Ascending aorta (tissue), 2 donors: ENCODE measurements at regions not wholly inside any gene's neighbourhood (a gene's known extent, or its start where the extent isn't known, plus 50 kb on each side); places are given as distances from the start of the nearest gene placed in this dataset.

Source experiments
- DNase-seq, 2 donors: peaks; one replicate each; pipeline ENCODE4 v3.0.0-alpha.2; 2019; ENCODE audit warnings: low spot score in 2 of 2
- H3K27ac ChIP-seq, 2 donors: fragments of 200-600 bp; sonication (generic); one replicate each; pipeline ENCODE4 v1.5.1; 2016 to 2017; ENCODE audit warnings: mild to moderate bottlenecking in 1 of 2
- H3K27me3 ChIP-seq: fragments of 200-600 bp; sonication (generic); one replicate; pipeline ENCODE4 v1.5.1; 2017
- H3K36me3 ChIP-seq, 2 donors: fragments of 200-600 bp; sonication (generic); one replicate each; pipeline ENCODE4 v1.5.1; 2016
- H3K4me1 ChIP-seq, 2 donors: fragments of 200-600 bp; sonication (generic); one replicate each; pipeline ENCODE4 v1.5.1; 2016 to 2017; ENCODE audit warnings: mild to moderate bottlenecking in 1 of 2
- H3K4me3 ChIP-seq, 2 donors: fragments of 200-600 bp; sonication (generic); one replicate each; pipeline ENCODE4 v1.5.1; 2016 to 2017; ENCODE audit warnings: mild to moderate bottlenecking in 1 of 2
- H3K9me3 ChIP-seq, 2 donors: fragments of 200-600 bp; sonication (generic); one replicate each; pipeline ENCODE4 v1.5.1; 2016
- intact Hi-C: fragments of 100-400 bp; cut with DNase I; formaldehyde crosslinking; loops from one replicate; pipeline ENCODE4 v1.15.1; 2023
- TF ChIP-seq, protein P1 (sequence below), 3 experiments: fragments of 200-600 bp in 2 of 3; fragments of 450-650 bp in 1 of 3; sonication (generic) in 2 of 3; IDR thresholded peaks; one replicate each; pipeline ENCODE4 v1.5.1; 2016 to 2019; ENCODE audit warnings: antibody characterized with exemption in 3 of 3, mild to moderate bottlenecking in 1 of 3, moderate library complexity in 1 of 3

DNA sequence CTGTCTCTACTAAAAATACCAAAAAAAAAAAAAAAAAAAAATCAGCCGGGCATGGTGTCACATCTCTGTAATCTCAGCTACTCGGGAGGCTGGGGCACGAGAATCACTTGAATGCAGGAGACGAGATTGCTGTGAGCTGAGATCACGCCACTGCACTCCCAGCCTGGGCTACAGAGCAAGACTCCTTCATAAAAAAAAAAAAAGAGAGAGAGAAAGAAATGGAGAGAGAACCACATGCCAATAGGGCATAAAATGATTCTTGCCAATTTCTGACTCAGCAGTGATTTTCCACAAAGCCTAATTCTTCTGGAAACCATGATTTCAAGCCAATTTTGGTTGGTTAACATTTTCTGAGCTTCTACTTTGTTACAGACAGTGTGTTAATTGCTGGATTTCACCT is 250.4 kb upstream of the SEL1L start:
- Histone ChIP-seq H3K27me3 (no peaks in the 10 kb centered on the region), H3K4me3 (no peak overlapping the region), H3K27ac (peak overlapping the region in 1 of 2 donors; percentile 41), H3K4me1 (no peaks in the 10 kb centered on the region), H3K9me3 (no peaks in the 10 kb centered on the region), H3K36me3 (no peaks in the 10 kb centered on the region)
- intact Hi-C loops = loop anchor here (10.0 kb wide), 1 partner anchor 581 kb away; no protein-coding TSS in a partner anchor
- peak; percentile 25 to 81 for DNase-seq
- TF ChIP-seq, protein P1, sequence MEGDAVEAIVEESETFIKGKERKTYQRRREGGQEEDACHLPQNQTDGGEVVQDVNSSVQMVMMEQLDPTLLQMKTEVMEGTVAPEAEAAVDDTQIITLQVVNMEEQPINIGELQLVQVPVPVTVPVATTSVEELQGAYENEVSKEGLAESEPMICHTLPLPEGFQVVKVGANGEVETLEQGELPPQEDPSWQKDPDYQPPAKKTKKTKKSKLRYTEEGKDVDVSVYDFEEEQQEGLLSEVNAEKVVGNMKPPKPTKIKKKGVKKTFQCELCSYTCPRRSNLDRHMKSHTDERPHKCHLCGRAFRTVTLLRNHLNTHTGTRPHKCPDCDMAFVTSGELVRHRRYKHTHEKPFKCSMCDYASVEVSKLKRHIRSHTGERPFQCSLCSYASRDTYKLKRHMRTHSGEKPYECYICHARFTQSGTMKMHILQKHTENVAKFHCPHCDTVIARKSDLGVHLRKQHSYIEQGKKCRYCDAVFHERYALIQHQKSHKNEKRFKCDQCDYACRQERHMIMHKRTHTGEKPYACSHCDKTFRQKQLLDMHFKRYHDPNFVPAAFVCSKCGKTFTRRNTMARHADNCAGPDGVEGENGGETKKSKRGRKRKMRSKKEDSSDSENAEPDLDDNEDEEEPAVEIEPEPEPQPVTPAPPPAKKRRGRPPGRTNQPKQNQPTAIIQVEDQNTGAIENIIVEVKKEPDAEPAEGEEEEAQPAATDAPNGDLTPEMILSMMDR (IDR thresholded peaks at IDR 0.05) = no peak

DNA sequence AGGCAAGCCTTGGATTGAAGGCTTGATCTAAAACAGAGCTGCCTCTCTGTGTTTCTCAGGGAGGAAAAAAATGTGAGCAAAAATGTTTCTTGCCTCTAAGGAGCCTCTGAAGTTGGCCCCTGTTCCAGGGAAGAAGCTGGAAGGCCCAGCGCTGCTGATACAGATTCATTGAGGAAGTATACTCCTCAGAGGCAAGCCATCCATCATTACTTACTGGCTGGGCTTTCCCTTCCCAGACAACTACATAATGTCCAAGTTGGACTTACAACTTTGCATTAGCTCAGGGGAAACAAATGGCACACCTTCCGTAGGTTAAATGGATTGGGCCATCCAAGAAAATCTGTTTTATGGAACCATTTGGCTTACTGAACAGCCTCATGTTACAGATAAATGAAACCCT is 263.7 kb upstream of the SEL1L start:
- Histone ChIP-seq H3K9me3 (no peaks in the 10 kb centered on the region), H3K4me3 (no peak overlapping the region), H3K4me1 (no peaks in the 10 kb centered on the region), H3K36me3 (no peaks in the 10 kb centered on the region), H3K27me3 (no peaks in the 10 kb centered on the region), H3K27ac (no peak overlapping the region)
- TF ChIP-seq, protein P1 (IDR thresholded peaks at IDR 0.05) = no peak
- intact Hi-C loops = no loop called here
- DNase-seq = no peak

DNA sequence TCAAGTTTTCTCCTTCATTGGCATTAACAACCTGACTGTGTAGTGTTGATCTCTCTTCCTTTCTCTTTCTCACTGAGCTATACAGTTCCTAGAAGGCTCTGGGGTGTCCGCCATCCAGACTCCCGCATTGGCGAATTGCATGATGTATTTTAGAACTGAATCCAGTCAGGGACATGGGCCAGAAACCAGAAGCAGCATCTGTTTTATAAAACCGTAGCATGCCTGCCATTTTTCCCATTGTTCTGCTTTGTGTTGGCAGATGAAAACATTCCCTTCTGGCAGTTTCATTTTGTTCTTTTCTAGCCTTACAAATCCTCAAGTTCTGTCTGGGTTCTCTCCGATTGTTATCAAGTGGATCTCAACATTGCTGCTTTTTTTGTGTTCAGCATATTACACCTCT is 268.3 kb upstream of the SEL1L start:
- Histone ChIP-seq H3K4me1 (peaks cover 0 to 3% of the 10 kb centered on the region in 2 donors), H3K9me3 (no peaks in the 10 kb centered on the region), H3K36me3 (no peaks in the 10 kb centered on the region), H3K4me3 (peak overlapping the region in 1 of 2 donors; percentile 35), H3K27me3 (no peaks in the 10 kb centered on the region), H3K27ac (peak overlapping the region; percentile 4 to 12)
- DNase-seq = no peak
- intact Hi-C loops = no loop called here
- TF ChIP-seq, protein P1 (IDR thresholded peaks at IDR 0.05) = no peak

DNA sequence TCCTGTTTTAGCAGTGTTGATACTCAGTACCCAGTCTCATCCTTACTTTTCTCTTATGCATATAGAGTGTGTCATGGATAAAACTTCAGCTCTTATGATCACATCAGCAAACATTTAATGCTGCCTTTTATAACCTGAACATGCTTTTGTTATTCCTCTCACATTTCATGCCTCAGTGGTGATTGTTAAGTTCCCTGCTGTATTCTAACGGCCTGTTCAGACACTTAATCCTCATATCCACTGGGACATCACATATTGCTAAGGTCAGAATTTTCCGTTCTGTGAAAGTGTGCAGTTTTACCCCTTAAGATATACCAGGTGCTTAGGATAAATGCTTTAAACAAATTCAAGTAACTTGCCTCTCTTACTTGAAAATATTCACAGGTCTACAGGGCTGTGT is 268.7 kb upstream of the SEL1L start:
- Histone ChIP-seq H3K4me1 (peaks cover 0 to 3% of the 10 kb centered on the region in 2 donors), H3K9me3 (no peaks in the 10 kb centered on the region), H3K27me3 (no peaks in the 10 kb centered on the region), H3K36me3 (no peaks in the 10 kb centered on the region), H3K27ac (peak overlapping the region; percentile 4 to 12), H3K4me3 (no peak overlapping the region)
- TF ChIP-seq, protein P1 (IDR thresholded peaks at IDR 0.05) = no peak
- intact Hi-C loops = no loop called here
- no peak for DNase-seq

GRCh38 chr14:81805785-81806184 is 272.1 kb upstream of the SEL1L start:
- TF ChIP-seq, protein P1 (IDR thresholded peaks at IDR 0.05) = no peak
- intact Hi-C loops = no loop called here
- no peaks in the 10 kb centered on the region for H3K27me3 ChIP-seq

DNA sequence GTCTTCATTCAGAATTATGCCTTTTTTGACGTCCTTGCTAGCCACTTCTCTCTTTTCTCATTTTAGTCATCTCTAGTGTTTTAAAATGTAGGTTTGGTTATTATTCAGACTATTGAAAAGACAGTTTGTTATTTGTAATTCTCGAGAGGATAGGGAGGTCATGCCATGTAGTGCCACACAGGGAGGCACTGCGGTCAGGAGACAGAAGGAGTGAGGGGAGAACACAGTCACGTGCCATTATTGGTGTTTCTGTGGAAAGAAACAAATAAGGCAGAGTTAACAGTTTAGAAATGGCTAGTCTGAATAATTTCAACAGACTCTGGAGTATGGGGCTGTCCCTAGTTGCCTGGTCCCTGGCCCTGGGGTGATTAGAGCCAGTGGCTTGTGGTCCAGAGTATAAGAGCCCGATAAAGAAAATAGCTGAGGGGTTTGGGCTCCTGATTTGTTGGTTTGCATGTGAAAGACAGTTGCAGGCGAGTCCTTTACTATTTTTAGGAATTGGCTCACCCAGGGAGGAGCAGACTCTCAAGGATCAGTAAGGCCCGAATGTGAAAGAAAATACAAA is 278.1 kb upstream of the SEL1L start:
- Histone ChIP-seq H3K4me3 (no peak overlapping the region), H3K27ac (no peak overlapping the region), H3K9me3 (no peaks in the 10 kb centered on the region), H3K36me3 (no peaks in the 10 kb centered on the region), H3K4me1 (no peaks in the 10 kb centered on the region), H3K27me3 (no peaks in the 10 kb centered on the region)
- intact Hi-C loops = no loop called here
- no peak for DNase-seq
- TF ChIP-seq, protein P1 (IDR thresholded peaks at IDR 0.05) = no peak

More at GRCh38 chr14:81805785-81806184, 272.1 kb upstream of the SEL1L start:
- no peak for DNase-seq
- no peaks in the 10 kb centered on the region for H3K36me3 ChIP-seq
- no peaks in the 10 kb centered on the region for H3K9me3 ChIP-seq
- H3K27ac ChIP-seq = no peak overlapping the region
- peaks cover 0 to 3% of the 10 kb centered on the region in 2 donors for H3K4me1 ChIP-seq
- no peak overlapping the region for H3K4me3 ChIP-seq
